OCI-LY1 (cell line): ENCODE measurements at regions not wholly inside any gene's neighbourhood (a gene's known extent, or its start where the extent isn't known, plus 50 kb on each side); places are given as distances from the start of the nearest gene placed in this dataset.

ENCODE experiments used
- EZH2 ChIP-seq: fragments of 200-600 bp; sonication (generic), shearing (Covaris generic); IDR thresholded peaks from 2 replicates; pipeline ENCODE4 v1.8.0; 2017; ENCODE audit warnings: borderline replicate concordance, mixed run types, mild to moderate bottlenecking, antibody characterized with exemption, low read length, moderate library complexity, mixed read lengths
- TF ChIP-seq, protein P1 (sequence below): fragments of 200-600 bp; sonication (generic), shearing (Covaris generic); IDR thresholded peaks from 2 replicates; pipeline ENCODE4 v1.5.1; 2017; ENCODE audit warnings: mild to moderate bottlenecking, antibody characterized with exemption, low read length, moderate library complexity, mixed read lengths

DNA sequence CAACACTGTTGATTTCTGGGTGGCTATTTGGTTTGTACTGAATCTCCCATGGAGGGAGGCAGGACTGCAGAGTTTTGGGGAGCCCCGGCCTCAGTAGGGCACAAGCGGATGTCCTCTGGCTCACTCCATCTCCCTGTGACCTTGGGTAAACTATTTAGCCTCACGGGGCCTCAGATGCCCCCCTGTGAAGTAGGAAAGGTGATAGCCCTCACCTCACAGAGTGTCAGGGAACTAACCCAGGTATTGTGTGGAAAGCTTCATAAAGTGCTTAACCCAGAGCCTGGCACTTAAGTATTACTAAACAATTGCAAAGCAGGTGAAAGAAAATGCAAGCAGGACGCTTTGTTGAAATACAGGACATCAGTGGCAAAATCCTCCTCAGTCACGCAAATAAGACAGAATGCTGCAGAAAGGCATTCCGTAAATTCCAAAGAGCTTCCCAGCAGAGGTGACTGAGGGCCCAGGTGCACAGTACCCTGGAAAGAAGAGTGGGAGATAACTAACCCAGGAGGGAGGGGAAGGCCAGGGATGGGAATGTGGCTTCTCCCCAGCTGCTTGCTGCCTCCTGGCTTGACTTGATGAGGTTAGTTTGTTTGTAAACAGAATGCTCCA is 436.3 kb downstream of the PRDM2 start:
- no peak for TF ChIP-seq EZH2
- TF ChIP-seq, protein P1, sequence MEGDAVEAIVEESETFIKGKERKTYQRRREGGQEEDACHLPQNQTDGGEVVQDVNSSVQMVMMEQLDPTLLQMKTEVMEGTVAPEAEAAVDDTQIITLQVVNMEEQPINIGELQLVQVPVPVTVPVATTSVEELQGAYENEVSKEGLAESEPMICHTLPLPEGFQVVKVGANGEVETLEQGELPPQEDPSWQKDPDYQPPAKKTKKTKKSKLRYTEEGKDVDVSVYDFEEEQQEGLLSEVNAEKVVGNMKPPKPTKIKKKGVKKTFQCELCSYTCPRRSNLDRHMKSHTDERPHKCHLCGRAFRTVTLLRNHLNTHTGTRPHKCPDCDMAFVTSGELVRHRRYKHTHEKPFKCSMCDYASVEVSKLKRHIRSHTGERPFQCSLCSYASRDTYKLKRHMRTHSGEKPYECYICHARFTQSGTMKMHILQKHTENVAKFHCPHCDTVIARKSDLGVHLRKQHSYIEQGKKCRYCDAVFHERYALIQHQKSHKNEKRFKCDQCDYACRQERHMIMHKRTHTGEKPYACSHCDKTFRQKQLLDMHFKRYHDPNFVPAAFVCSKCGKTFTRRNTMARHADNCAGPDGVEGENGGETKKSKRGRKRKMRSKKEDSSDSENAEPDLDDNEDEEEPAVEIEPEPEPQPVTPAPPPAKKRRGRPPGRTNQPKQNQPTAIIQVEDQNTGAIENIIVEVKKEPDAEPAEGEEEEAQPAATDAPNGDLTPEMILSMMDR: no peak
